Calu3 (cell line): ENCODE measurements at regions not wholly inside any gene's neighbourhood (a gene's known extent, or its start where the extent isn't known, plus 50 kb on each side); places are given as distances from the start of the nearest gene placed in this dataset.

Source experiments
- BruUV-seq: library from RNA; stranded (reverse); fragments of 400-500 nt; replicated peaks from 2 replicates; lab custom pipeline; 2021; lab: Mats Ljungman, UMichigan
- CTCF ChIA-PET: fragments of 300-600 bp; sonication (Branson Sonifier 250); formaldehyde crosslinking; loops from one replicate; lab custom pipeline; 2022; ENCODE audit warnings: antibody characterized with exemption; lab: Charles Lee
- DNase-seq: peaks from one replicate; pipeline ENCODE4 v3.0.0; 2022
- H3K27ac Mint-ChIP-seq: one replicate; pipeline ENCODE4 v1.8.0; 2022; ENCODE audit warnings: mixed read lengths; ENCODE audit not compliant: unreplicated experiment
- H3K27me3 Mint-ChIP-seq: one replicate; pipeline ENCODE4 v1.8.0; 2022; ENCODE audit warnings: mixed read lengths; ENCODE audit not compliant: unreplicated experiment
- H3K36me3 Mint-ChIP-seq: one replicate; pipeline ENCODE4 v1.8.0; 2022; ENCODE audit warnings: mild to moderate bottlenecking, moderate library complexity, mixed read lengths; ENCODE audit not compliant: insufficient read depth, unreplicated experiment
- H3K4me1 Mint-ChIP-seq: one replicate; pipeline ENCODE4 v1.8.0; 2022; ENCODE audit warnings: mild to moderate bottlenecking, low read depth, mixed read lengths; ENCODE audit not compliant: unreplicated experiment
- H3K4me3 Mint-ChIP-seq: one replicate; pipeline ENCODE4 v1.8.0; 2022; ENCODE audit warnings: mild to moderate bottlenecking, low read depth, moderate library complexity, mixed read lengths; ENCODE audit not compliant: unreplicated experiment
- H3K9me3 Mint-ChIP-seq: one replicate; pipeline ENCODE4 v1.8.0; 2022; ENCODE audit warnings: low read depth, mixed read lengths; ENCODE audit not compliant: unreplicated experiment
- intact Hi-C: fragments of 100-400 bp; cut with micrococcal nuclease; formaldehyde crosslinking; loops from one replicate; pipeline ENCODE4 v1.10.0; 2022; ENCODE audit not compliant: unreplicated experiment
- TF ChIP-seq, protein P1 (sequence below): fragments of 200-600 bp; IDR thresholded peaks from one replicate; pipeline ENCODE4 v1.8.0; 2022; ENCODE audit warnings: antibody characterized with exemption; ENCODE audit not compliant: unreplicated experiment

DNA sequence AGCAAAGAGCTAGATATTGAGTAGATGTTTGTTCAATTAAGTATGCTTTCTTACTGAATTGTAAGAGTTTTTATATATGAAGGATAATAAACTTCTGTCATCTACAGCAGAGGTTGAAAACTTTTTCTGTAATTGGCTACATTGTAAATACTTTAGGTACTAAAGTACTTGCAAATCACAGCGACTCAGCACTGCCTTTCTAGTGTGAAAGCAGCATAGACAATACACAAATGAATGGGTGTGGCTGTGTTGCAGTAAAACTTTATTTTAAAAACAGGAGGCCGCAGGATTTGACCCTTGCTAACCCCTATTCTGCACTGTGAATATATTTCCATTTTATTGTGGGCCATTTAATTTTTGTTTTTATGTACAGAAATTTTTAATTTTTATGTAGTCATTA is 104.3 kb upstream of the TMC3 start:
- Mint-ChIP-seq H3K36me3 (no peaks in the 10 kb centered on the region), H3K27ac (no peak overlapping the region), H3K9me3 (no peaks in the 10 kb centered on the region), H3K4me1 (no peaks in the 10 kb centered on the region), H3K27me3 (peaks cover 24% of the 10 kb centered on the region), H3K4me3 (no peak overlapping the region)
- CTCF ChIA-PET: no interaction called here
- TF ChIP-seq, protein P1, sequence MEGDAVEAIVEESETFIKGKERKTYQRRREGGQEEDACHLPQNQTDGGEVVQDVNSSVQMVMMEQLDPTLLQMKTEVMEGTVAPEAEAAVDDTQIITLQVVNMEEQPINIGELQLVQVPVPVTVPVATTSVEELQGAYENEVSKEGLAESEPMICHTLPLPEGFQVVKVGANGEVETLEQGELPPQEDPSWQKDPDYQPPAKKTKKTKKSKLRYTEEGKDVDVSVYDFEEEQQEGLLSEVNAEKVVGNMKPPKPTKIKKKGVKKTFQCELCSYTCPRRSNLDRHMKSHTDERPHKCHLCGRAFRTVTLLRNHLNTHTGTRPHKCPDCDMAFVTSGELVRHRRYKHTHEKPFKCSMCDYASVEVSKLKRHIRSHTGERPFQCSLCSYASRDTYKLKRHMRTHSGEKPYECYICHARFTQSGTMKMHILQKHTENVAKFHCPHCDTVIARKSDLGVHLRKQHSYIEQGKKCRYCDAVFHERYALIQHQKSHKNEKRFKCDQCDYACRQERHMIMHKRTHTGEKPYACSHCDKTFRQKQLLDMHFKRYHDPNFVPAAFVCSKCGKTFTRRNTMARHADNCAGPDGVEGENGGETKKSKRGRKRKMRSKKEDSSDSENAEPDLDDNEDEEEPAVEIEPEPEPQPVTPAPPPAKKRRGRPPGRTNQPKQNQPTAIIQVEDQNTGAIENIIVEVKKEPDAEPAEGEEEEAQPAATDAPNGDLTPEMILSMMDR: no peak
- no TSS peak for BruUV-seq
- no peak for DNase-seq
- intact Hi-C loops: no loop called here

DNA sequence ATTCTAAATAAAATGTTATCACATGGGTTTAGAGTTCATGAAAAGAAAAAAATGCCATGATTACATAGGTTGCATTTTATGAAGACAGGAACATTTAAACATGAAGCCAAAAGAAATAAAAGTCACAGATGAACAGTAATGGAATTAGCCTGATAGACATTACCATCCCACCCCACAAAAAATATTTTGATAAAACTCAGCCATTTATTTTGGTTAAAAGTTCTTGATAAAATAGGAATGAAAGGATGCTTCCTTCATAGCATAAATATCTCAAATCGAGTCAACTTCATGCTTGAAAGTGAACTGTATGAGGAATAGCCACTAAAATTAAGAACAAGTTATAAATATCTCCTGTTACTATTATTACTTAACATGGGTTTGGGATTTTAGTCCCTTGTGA is 101.9 kb upstream of the TMC3 start:
- H3K4me1 Mint-ChIP-seq: no peaks in the 10 kb centered on the region
- no peak overlapping the region for H3K27ac Mint-ChIP-seq
- BruUV-seq: no TSS peak
- H3K9me3 Mint-ChIP-seq: no peaks in the 10 kb centered on the region
- H3K27me3 Mint-ChIP-seq: peaks cover 35% of the 10 kb centered on the region
- intact Hi-C loops: no loop called here
- no peaks in the 10 kb centered on the region for H3K36me3 Mint-ChIP-seq
- TF ChIP-seq, protein P1: no peak
- no peak for DNase-seq
- CTCF ChIA-PET: no interaction called here
- H3K4me3 Mint-ChIP-seq: no peak overlapping the region

DNA sequence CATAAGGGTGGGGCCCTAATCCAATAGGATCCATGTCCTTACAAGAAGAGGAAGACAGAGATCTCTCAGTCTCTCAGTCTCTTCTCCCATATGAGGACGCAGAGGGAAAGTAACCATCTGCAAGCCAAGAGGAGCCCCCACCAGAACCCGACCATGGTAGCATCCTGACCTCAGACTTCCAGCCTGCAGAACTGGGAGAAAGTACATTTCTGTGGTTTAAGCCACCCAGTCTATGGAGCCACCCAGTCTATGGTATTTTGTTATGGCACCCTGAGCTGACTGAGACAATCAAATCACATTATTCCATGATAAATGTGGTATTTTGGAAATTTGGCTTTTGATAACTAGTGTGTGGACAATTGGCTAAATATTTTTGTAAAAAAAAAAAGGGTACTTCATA is 101.5 kb upstream of the TMC3 start:
- Mint-ChIP-seq H3K9me3 (no peaks in the 10 kb centered on the region), H3K36me3 (no peaks in the 10 kb centered on the region), H3K4me3 (no peak overlapping the region), H3K27me3 (peaks cover 39% of the 10 kb centered on the region), H3K4me1 (no peaks in the 10 kb centered on the region), H3K27ac (no peak overlapping the region)
- CTCF ChIA-PET: interaction anchor here (0.6 kb wide), 1 partner anchor 55 kb away, joined by 4 read pairs; no protein-coding TSS in a partner anchor
- TF ChIP-seq, protein P1: no peak
- no peak for DNase-seq
- BruUV-seq: no TSS peak
- intact Hi-C loops: no loop called here

DNA sequence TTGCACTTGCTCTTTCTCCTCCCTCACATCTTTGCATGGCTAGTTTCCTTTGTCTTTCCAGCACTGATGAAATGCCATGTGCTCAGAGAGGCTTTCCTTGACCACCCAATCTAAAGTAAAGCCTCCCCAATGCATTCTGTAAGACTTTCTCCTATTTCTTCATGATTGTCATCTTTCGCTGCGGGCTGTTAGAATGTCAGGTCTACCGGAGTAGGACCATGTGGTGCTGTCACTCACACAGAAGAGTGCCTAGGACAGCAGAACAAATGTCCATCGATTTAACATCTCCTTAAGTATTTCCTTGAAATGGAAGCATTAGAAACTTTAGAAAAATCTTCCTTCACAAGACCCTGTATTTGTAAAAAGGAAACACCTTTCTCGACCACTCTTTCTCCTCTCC is 99.9 kb upstream of the TMC3 start:
- Mint-ChIP-seq H3K36me3 (no peaks in the 10 kb centered on the region), H3K9me3 (no peaks in the 10 kb centered on the region), H3K27ac (no peak overlapping the region), H3K4me1 (no peaks in the 10 kb centered on the region), H3K4me3 (no peak overlapping the region), H3K27me3 (peaks cover 40% of the 10 kb centered on the region)
- CTCF ChIA-PET: no interaction called here
- intact Hi-C loops: no loop called here
- TF ChIP-seq, protein P1: no peak
- BruUV-seq: no TSS peak
- DNase-seq: no peak
